H1 (cell line): ENCODE measurements at regions not wholly inside any gene's neighbourhood (a gene's known extent, or its start where the extent isn't known, plus 50 kb on each side); places are given as distances from the start of the nearest gene placed in this dataset.

Experiments used
- CTCF ChIA-PET: fragments of 300-600 bp; sonication (Branson Sonifier 250); formaldehyde crosslinking; loops from one replicate; lab custom pipeline; 2021; ENCODE audit not compliant: partially characterized antibody; lab: Charles Lee
- POLR2A ChIA-PET: fragments of 300-600 bp; sonication (Branson Sonifier 250); formaldehyde crosslinking; loops from one replicate; lab custom pipeline; 2021; ENCODE audit warnings: inconsistent platforms; ENCODE audit not compliant: partially characterized antibody; lab: Charles Lee
- DNase-seq, 2 experiments: peaks; one replicate each; pipeline versions ENCODE4 v3.0.0 to v3.0.0-alpha.2; 2010 to 2022; ENCODE audit warnings: low spot score in 2 of 2, low read depth in 1 of 2, mixed read lengths in 1 of 2
- FAIRE-seq: peaks from 2 replicates; lab custom pipeline; 2011; peaks lifted over from hg19 to GRCh38; lab: Jason Lieb, UNC
- H2AFZ ChIP-seq: 2 replicates; pipeline ENCODE4 v1.8.1; 2012; ENCODE audit warnings: low read length, inconsistent platforms
- H2AK5ac ChIP-seq: 2 replicates; pipeline ENCODE4 v1.6.1; 2013; ENCODE audit warnings: low read depth, low read length
- H2BK120ac ChIP-seq: replicated peaks from 2 replicates; pipeline ENCODE3; 2013; ENCODE audit warnings: low read depth, low read length, inconsistent platforms
- H2BK12ac ChIP-seq: 2 replicates; pipeline ENCODE4 v1.6.1; 2013; ENCODE audit warnings: low read depth, low read length
- H2BK15ac ChIP-seq: 2 replicates; pipeline ENCODE4 v1.6.1; 2013; ENCODE audit warnings: low read length
- H2BK20ac ChIP-seq: 2 replicates; pipeline ENCODE4 v1.6.1; 2013; ENCODE audit warnings: low read length
- H2BK5ac ChIP-seq: 2 replicates; pipeline ENCODE4 v1.6.1; 2013; ENCODE audit warnings: low read depth, low read length
- H3K14ac ChIP-seq: 2 replicates; pipeline ENCODE4 v1.6.1; 2013; ENCODE audit warnings: inconsistent platforms; ENCODE audit not compliant: insufficient read length
- H3K18ac ChIP-seq: 2 replicates; pipeline ENCODE4 v1.6.1; 2013; ENCODE audit warnings: low read length; ENCODE audit errors: extremely low read depth
- H3K23ac ChIP-seq: 2 replicates; pipeline ENCODE4 v1.6.1; 2013; ENCODE audit warnings: inconsistent platforms; ENCODE audit not compliant: insufficient read length
- H3K23me2 ChIP-seq: 2 replicates; pipeline ENCODE4 v1.6.1; 2013; ENCODE audit warnings: low read depth, low read length
- H3K27ac ChIP-seq: 2 replicates; pipeline ENCODE4 v1.6.1; 2011; ENCODE audit warnings: low read depth, low read length, inconsistent platforms
- H3K27me3 ChIP-seq, 4 experiments: replicated peaks in 1 of 4; 1 replicate in 1 of 4; 2 replicates in 3 of 4; pipeline versions ENCODE4 v1.6.1 to v1.8.1; 2011 to 2013; ENCODE audit warnings: low read length in 3 of 4, mild to moderate bottlenecking in 3 of 4, inconsistent platforms in 2 of 4, mixed read lengths in 2 of 4, moderate library complexity in 1 of 4; ENCODE audit not compliant: control insufficient read depth in 3 of 4, insufficient read depth in 3 of 4; ENCODE audit errors: extremely low read depth in 1 of 4
- H3K36me3 ChIP-seq, 4 experiments: 2 replicates each; pipeline versions ENCODE4 v1.6.1 to v1.8.1; 2011 to 2013; ENCODE audit warnings: mild to moderate bottlenecking in 4 of 4, low read length in 3 of 4, moderate library complexity in 2 of 4, control low read depth in 1 of 4, inconsistent platforms in 1 of 4; ENCODE audit not compliant: insufficient read depth in 4 of 4, control insufficient read depth in 2 of 4
- H3K4ac ChIP-seq: replicated peaks from 2 replicates; pipeline ENCODE3; 2013; ENCODE audit warnings: low read length, low read depth, mixed read lengths, inconsistent platforms; ENCODE audit not compliant: insufficient read length
- H3K4me1 ChIP-seq, 4 experiments: replicated peaks in 1 of 4; 1 replicate in 1 of 4; 2 replicates in 3 of 4; pipeline versions ENCODE4 v1.6.1 to v1.8.1; 2011 to 2013; ENCODE audit warnings: low read length in 3 of 4, inconsistent platforms in 2 of 4, mixed read lengths in 1 of 4; ENCODE audit not compliant: insufficient read depth in 4 of 4, control insufficient read depth in 3 of 4
- H3K4me2 ChIP-seq, 2 experiments: 2 replicates each; pipeline versions ENCODE4 v1.6.1 to v1.8.1; 2011 to 2013; ENCODE audit warnings: low read depth in 2 of 2, low read length in 2 of 2, control low read depth in 1 of 2, inconsistent platforms in 1 of 2, mild to moderate bottlenecking in 1 of 2; ENCODE audit not compliant: insufficient read depth in 1 of 2
- H3K4me3 ChIP-seq, 4 experiments: fragments of 200-600, 300-600 bp in 1 of 4; sonication (generic), shearing (Covaris generic), sonication (Bioruptor Twin) in 1 of 4; 2 replicates each; pipeline versions ENCODE4 v1.5.1 to v1.8.1; 2011 to 2016; ENCODE audit warnings: low read length in 4 of 4, low read depth in 3 of 4, control low read depth in 2 of 4, inconsistent platforms in 2 of 4, mild to moderate bottlenecking in 2 of 4, mixed read lengths in 1 of 4, moderate library complexity in 1 of 4; ENCODE audit not compliant: insufficient read depth in 2 of 4; ENCODE audit errors: extremely low read depth in 1 of 4
- H3K56ac ChIP-seq: replicated peaks from 2 replicates; pipeline ENCODE3; 2013; ENCODE audit warnings: low read depth, mild to moderate bottlenecking, mixed read lengths, low read length, inconsistent platforms; ENCODE audit not compliant: insufficient read length
- H3K79me1 ChIP-seq: 2 replicates; pipeline ENCODE4 v1.6.1; 2013; ENCODE audit warnings: low read depth, low read length, control low read depth
- H3K79me2 ChIP-seq, 2 experiments: 2 replicates each; pipeline versions ENCODE4 v1.6.1 to v1.8.1; 2012 to 2013; ENCODE audit warnings: low read length in 2 of 2, mild to moderate bottlenecking in 2 of 2, inconsistent platforms in 1 of 2; ENCODE audit not compliant: insufficient read depth in 2 of 2, control insufficient read depth in 1 of 2
- H3K9ac ChIP-seq, 4 experiments: replicated peaks in 1 of 4; 1 replicate in 1 of 4; 2 replicates in 3 of 4; pipeline versions ENCODE4 v1.6.1 to v1.8.1; 2011 to 2013; ENCODE audit warnings: low read depth in 3 of 4, low read length in 3 of 4, control low read depth in 2 of 4, mild to moderate bottlenecking in 2 of 4, moderate library complexity in 2 of 4, inconsistent platforms in 1 of 4; ENCODE audit errors: extremely low read depth in 1 of 4
- H3K9me3 ChIP-seq, 2 experiments: 2 replicates each; pipeline versions ENCODE4 v1.6.1 to v1.8.1; 2012 to 2013; ENCODE audit warnings: mild to moderate bottlenecking in 2 of 2, moderate library complexity in 2 of 2, control low read depth in 1 of 2, inconsistent platforms in 1 of 2, low read depth in 1 of 2, low read length in 1 of 2, mixed read lengths in 1 of 2; ENCODE audit not compliant: insufficient read depth in 2 of 2
- H4K20me1 ChIP-seq, 2 experiments: replicated peaks in 1 of 2; 2 replicates each; pipeline versions ENCODE3 to v1.8.1; 2011 to 2013; ENCODE audit warnings: inconsistent platforms in 2 of 2, low read length in 2 of 2, mild to moderate bottlenecking in 1 of 2; ENCODE audit not compliant: insufficient read depth in 2 of 2, control insufficient read depth in 1 of 2
- H4K5ac ChIP-seq: 2 replicates; pipeline ENCODE4 v1.6.1; 2013; ENCODE audit warnings: low read length, low read depth, mixed read lengths, inconsistent platforms; ENCODE audit not compliant: insufficient read length
- H4K8ac ChIP-seq: 2 replicates; pipeline ENCODE4 v1.8.0; 2013; ENCODE audit warnings: mild to moderate bottlenecking, moderate library complexity, low read length, inconsistent platforms; ENCODE audit not compliant: insufficient read depth; ENCODE audit errors: extremely low read depth
- H4K91ac ChIP-seq: replicated peaks from 2 replicates; pipeline ENCODE3; 2013; ENCODE audit warnings: low read length, mixed read lengths, inconsistent platforms; ENCODE audit not compliant: insufficient read length
- CBX8 ChIP-seq: fragments of 300-800, 300-1000 bp; sonication (generic); IDR thresholded peaks from 2 replicates; pipeline ENCODE4 v1.7.1; 2016; ENCODE audit warnings: low read depth, low read length, borderline replicate concordance
- FOSL1 ChIP-seq: IDR thresholded peaks from 2 replicates; pipeline ENCODE4 v1.6.1; 2011; ENCODE audit warnings: mild to moderate bottlenecking, low read depth, low read length, moderate library complexity; ENCODE audit not compliant: insufficient read depth
- SIX5 ChIP-seq: IDR thresholded peaks from 2 replicates; pipeline ENCODE4 v1.6.1; 2011; ENCODE audit warnings: mild to moderate bottlenecking, low read depth, low read length
- WGBS, 2 experiments: shearing (Covaris generic) in 1 of 2; methylation state at CpG; one replicate each; pipeline versions ENCODE4 v1.1.6 to v1.1.7; 2013 to 2015; ENCODE audit warnings: low lambda C conversion rate in 2 of 2, mixed read lengths in 2 of 2, inconsistent platforms in 1 of 2, low coverage in 1 of 2, missing lambda C conversion rate in 1 of 2; ENCODE audit not compliant: insufficient replicate concordance in 2 of 2, insufficient coverage in 1 of 2, insufficient read length in 1 of 2; ENCODE audit errors: extremely low coverage in 1 of 2, missing lambda C conversion rate in 1 of 2; 5-methylcytosine and 5-hydroxymethylcytosine counted together
- TF ChIP-seq, protein P1 (sequence below): IDR thresholded peaks from 2 replicates; pipeline ENCODE4 v1.6.1; 2012; ENCODE audit warnings: inconsistent platforms

DNA sequence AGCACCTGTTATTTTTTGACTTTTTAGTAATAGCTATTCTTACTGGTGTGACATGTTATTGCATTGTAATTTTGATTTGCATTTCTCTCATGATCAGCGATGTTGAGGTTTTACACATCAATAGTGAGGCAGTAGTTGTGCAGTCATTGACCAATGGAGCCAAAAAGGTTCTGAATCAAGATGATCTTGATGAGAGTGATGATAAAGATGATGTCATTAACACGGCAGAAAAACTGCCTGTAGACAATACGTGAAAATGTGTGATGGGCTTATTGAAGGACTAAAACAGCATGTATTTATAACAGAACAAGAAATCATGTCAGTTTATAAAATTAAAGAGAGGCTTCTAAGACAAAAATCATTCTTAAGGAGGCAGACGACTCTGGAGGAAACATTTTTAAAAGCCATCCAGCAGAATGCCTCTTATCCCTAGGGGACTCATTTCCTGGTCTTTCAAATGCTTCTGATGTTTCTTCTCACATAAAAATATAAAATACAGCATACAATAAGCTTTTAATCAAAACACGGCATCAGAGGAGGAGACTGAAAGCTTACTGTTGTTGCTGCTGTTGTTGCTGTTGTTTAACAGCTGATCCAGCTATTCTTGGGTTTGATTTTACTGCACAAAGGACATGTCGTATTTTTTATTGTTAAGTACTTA, 400.3 kb downstream of the LTN1 start:
- no peak overlapping the region for H2BK15ac ChIP-seq
- H4K5ac ChIP-seq: no peak overlapping the region
- peak overlapping the region; percentile 70; the same call in 1 of the 2 replicates for H2BK12ac ChIP-seq
- no peak overlapping the region for H3K4me2 ChIP-seq
- H4K20me1 ChIP-seq: no peaks in the 10 kb centered on the region
- peaks cover 0 to 6% (median 3%) of the 10 kb centered on the region in 4 experiments; a peak in 5 of 7 replicates for H3K4me1 ChIP-seq
- H3K56ac ChIP-seq: no peak overlapping the region
- DNase-seq: no peak
- CTCF ChIA-PET: interaction anchor here (0.5 to 1.7 kb wide), 4 partner anchors 13 to 75 kb away, joined by 3 read pairs; no protein-coding TSS in a partner anchor
- H3K79me2 ChIP-seq: no peaks in the 10 kb centered on the region
- H2BK120ac ChIP-seq: no peak overlapping the region
- H3K18ac ChIP-seq: no peak overlapping the region
- no peak overlapping the region for H4K8ac ChIP-seq
- no peak for FAIRE-seq
- no peaks in the 10 kb centered on the region for H3K23me2 ChIP-seq
- no peak overlapping the region for H3K27ac ChIP-seq
- no peak overlapping the region for H3K23ac ChIP-seq
- H3K36me3 ChIP-seq: no peaks in the 10 kb centered on the region
- H2BK5ac ChIP-seq: no peak overlapping the region
- no peak overlapping the region for H4K91ac ChIP-seq
- POLR2A ChIA-PET: no interaction called here
- no peak overlapping the region for H3K9ac ChIP-seq
- no peaks in the 10 kb centered on the region for H3K9me3 ChIP-seq
- peak overlapping the region; percentile 24; the same call in 1 of the 2 replicates for H2BK20ac ChIP-seq
- peaks cover 0 to 1% (median 0%) of the 10 kb centered on the region in 4 experiments; a peak in 1 of 7 replicates for H3K27me3 ChIP-seq
- peak overlapping the region; percentile 32; the same call in 1 of the 2 replicates for H2AFZ ChIP-seq
- no peak overlapping the region for H2AK5ac ChIP-seq
- no peak overlapping the region for H3K4me3 ChIP-seq
- H3K4ac ChIP-seq: no peak overlapping the region
- no peaks in the 10 kb centered on the region for H3K79me1 ChIP-seq
- WGBS, 2 experiments: 82% methylated on average over 6 of the region's 6 CpGs; no CpG with 5 or more reads in 1 of the 2 experiments
- H3K14ac ChIP-seq: no peak overlapping the region
- TF ChIP-seq CBX8 (no peak), FOSL1 (no peak), SIX5 (no peak)
- TF ChIP-seq, protein P1, sequence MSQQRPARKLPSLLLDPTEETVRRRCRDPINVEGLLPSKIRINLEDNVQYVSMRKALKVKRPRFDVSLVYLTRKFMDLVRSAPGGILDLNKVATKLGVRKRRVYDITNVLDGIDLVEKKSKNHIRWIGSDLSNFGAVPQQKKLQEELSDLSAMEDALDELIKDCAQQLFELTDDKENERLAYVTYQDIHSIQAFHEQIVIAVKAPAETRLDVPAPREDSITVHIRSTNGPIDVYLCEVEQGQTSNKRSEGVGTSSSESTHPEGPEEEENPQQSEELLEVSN: no peak
